ENCODE measurements at regions not wholly inside any gene's neighbourhood (a gene's known extent, or its start where the extent isn't known, plus 50 kb on each side); places are given as distances from the start of the nearest gene placed in this dataset.

GRCh38 chr6:120854583-120854982, 479.7 kb downstream of the TBC1D32 start:
- TF ChIP-seq CTCF (IDR thresholded peaks at IDR 0.05; ENCODE audit: control extremely low read depth in 1 of 3, insufficient read depth in 1 of 3, low read depth in 1 of 3, low read length in 3 of 3) (no peak), KDM5A (IDR thresholded peaks at IDR 0.05; ENCODE audit: low read length) (no peak), CTBP2 (IDR thresholded peaks at IDR 0.05; ENCODE audit: borderline replicate concordance, insufficient read depth, insufficient read length, low read length) (no peak), MAX (IDR thresholded peaks at IDR 0.05) (no peak), ATF2 (IDR thresholded peaks at IDR 0.05; ENCODE audit: low read length) (no peak), POLR2AphosphoS5 (IDR thresholded peaks at IDR 0.05; ENCODE audit: low read depth, low read length) (no peak)
